ENCODE measurements at regions not wholly inside any gene's neighbourhood (a gene's known extent, or its start where the extent isn't known, plus 50 kb on each side); places are given as distances from the start of the nearest gene placed in this dataset.

DNA sequence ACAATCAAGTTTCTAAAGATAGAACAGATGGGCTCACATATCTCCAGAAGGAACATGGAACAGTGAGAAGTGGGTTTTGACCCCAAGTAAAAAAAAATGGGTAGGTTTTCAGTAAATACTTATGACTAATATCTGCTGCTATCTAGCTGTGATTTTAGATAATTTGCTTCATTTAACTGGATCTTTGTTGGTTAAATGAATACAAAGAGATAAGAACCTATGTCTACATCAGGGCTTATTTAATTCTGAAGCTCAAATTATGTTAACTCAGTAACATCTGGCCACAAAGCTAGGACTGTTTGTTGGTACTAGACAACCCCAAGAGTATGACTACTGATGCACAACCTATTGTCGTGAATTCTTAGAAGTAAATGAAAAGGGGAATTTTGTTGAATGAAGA, 144.4 kb upstream of the SESN3 start:
- DNase-seq: no peak

- DNase-seq: no peak
Measured at GRCh38 chr11:95374105-95374504, 143.1 kb upstream of the SESN3 start.

DNA sequence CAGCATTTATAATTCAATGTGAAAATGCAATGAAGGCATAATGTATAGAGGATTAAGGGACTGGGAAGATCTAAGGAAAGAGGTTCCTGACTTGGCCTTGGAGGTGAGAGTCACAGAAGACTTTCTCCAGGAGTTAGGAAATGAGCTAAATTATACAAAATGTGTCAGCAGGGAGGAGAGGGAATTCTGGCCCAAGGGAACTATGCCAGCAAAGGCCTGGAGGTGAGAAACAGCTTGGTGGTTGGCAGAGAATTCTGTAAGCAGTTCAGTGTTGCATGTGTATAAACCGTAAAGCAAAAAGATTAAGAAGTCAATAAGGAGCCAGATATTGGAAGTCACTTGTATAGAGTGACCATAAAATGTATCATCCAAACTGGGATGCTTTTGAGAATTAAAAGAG, 142.2 kb upstream of the SESN3 start:
- no peak for DNase-seq

DNA sequence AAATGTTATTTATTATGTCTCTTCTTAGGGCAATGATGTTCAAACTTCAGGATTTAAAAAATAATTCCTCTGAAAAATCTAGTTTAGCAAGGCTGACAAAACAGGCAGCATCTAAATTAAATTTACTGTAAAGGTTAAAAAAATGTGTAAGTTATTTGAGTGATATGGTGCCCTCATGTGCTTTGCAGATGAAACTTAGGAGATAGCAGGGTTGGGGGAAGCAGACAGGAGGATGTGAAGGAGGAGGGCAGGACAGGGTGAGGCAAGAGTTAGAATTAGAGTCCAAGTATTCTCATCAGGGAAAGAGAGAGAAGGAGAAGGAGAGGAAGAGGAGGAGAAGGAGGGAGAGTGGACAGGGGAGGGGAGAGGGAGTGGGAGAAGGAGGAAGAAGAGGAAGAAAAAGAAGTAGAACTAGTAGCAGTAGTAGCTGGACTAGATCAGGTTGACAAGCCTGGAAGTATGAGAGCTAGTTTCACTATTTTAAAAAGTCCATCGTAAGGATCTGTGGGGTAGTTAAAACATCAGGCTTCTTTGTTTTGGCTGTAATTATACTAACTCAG, 141.2 kb upstream of the SESN3 start:
- DNase-seq: no peak

GRCh38 chr11:95371153-95371552, 140.2 kb upstream of the SESN3 start:
- DNase-seq: no peak

DNA sequence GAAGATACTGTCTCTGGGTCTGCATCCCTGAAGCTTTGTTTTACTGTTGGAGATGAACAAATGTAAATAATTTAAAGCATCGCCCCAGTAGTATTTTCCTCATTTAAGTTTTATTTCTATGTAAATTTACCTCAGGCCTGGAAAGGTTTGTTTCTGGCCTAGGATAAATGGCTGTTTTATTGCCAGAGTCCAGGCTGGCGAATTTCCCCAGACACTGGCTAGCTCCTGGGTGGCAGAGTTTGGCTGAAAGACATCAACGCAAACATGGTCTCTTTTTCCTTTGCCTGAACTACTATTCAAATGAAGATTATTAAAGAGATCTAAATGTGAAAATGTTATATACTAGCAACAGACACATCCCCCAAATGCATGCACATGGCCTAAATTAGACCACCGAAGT, 136.7 kb upstream of the SESN3 start:
- DNase-seq: no peak

DNA sequence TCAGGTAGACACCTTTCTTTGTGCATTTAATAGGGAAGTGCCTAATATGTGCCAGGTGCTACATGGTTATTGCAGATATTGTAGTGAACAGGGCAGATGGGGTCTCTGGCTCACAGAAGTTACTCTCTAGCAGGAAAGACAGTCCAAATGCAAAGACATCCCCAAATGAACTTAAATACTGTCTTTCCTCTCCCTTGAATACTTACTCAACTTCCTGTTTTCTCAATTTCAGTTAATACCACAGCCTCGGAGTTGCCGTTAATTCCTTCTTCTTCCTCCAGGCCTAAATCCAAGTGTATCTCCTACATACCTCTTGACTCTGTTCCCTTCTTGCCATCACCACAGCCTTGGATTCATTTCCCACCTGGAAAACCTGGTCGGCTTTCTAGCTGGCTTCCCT, 134.3 kb upstream of the SESN3 start:
- DNase-seq: no peak

GRCh38 chr11:95364324-95365295, 133.6 kb upstream of the SESN3 start:
- no peak for DNase-seq

- DNase-seq: peak; percentile 83
Measured at GRCh38 chr11:95363708-95364107, 132.7 kb upstream of the SESN3 start.

- DNase-seq: no peak
Measured at GRCh38 chr11:95363164-95363563, 132.2 kb upstream of the SESN3 start.

- DNase-seq: no peak
Measured at GRCh38 chr11:95361180-95361579, 130.2 kb upstream of the SESN3 start.

- no peak for DNase-seq
Measured at GRCh38 chr11:95360377-95361075, 129.5 kb upstream of the SESN3 start.

- no peak for DNase-seq
Measured at GRCh38 chr11:95359756-95360155, 128.8 kb upstream of the SESN3 start.

DNA sequence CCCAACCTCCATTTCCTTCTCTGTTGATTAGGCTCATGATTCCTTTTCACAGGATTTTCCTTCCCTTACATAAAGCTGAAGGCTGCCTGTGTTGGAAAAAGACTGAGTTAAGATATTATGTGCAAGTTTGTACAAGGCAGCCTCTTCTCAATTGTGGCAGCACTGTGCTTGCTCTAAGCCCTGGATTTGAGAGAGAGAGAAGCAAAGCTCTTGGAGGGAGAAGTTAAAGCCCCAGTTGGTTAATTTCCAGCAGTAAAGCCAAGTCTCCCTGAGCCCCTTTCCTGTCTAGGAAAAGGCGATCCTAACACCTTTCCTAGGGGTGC, 128.3 kb upstream of the SESN3 start:
- no peak for DNase-seq

DNA sequence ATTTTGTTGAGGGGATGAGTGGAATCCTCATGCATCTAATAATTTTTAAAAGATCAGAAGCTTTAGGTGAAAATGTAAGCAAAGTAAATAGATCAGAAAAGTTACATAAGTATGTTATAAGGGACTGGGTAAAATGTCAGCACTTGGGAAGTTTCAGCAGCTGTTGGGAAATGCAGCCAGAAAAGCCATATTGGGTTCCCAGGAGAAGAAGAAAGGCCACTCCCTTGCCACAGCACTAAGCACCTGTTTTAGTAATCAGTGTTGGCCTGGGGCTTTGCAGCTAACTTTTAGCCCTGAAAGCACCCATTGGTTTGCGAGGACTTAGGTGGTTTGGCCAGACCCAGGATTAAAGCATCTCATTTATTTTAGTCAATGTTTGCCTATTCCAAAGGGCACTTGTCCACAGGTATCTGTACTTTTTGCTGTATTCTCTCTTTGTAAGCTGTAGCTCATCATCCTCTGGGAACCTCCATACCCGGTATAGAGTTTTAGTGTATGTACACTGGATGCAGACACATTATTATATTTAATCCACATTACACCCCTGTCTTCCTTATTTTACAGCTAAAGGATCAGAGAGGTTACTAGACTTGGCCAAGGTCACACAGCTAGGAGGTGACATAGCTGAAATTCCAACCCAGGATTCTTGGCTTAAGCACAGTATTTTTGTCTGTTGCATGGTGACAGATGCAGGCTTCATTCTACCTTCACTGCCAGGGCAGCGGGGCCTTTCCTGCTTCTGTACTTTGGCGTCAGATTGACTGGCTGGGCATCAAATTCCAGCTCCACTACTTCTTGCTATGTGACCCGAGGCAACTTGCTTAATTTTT, 127.7 kb upstream of the SESN3 start:
- no peak for DNase-seq

DNA sequence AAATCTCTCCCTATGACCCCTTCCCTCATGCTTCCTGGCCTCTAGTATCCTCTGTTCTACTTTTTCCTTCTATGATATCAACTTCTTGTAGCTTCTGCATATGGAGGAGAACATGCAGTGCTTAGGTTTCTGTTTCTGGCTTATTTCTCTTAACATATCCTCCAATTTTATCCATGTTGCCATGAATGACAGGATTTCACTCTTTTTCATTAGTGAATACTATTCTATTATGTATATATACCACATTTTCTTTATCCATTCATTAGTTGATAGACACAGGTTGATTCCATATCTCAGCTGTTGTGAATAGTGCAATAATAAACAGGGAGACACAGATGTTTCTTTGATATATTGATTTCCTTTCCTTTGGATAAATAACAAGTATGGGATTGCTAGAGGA, 123.3 kb upstream of the SESN3 start:
- DNase-seq: no peak

- DNase-seq: no peak
Measured at GRCh38 chr11:95353706-95354105, 122.7 kb upstream of the SESN3 start.

- no peak for DNase-seq
Measured at GRCh38 chr11:95352733-95353346, 121.8 kb upstream of the SESN3 start.

- no peak for DNase-seq
Measured at GRCh38 chr11:95349345-95349942, 118.4 kb upstream of the SESN3 start.

DNA sequence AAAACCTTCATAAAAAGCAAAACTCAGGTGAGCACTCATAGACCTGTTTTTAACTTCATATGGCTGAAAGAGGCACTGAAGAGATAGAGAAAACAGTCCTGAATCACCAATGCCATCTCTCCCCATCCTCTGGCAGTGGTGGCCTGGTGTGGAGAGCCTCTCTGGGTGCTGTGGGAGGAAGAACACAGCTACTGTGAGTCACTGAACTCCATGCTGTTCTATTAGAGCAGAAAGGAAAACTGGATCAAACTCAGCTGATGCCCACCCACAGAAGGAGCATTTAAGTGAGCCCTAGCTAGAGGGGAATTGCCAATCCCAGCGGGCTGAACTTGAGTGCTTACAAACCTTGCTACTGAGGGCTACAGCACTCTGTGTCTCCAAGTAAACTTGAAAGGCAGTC, 115.3 kb upstream of the SESN3 start:
- no peak for DNase-seq

DNA sequence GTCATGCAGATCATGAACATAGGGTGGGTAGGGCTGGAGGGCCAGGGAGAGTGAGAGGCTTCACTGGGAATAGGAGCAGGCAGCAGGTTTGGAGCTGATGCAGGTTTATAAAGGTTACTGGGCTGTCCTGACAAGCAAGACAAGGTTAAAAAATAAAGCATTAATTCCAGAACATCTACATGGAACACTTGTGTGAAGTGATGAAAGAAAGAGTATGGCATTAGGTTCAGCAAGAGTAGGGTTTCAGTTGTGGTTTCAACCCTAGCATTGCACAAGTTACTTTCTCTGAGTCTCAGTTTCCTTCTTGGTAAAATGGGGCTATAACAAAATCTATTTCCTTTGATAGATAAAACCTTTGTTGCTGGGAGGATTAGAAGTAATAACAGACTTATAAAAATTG, 114.6 kb upstream of the SESN3 start:
- DNase-seq: no peak

DNA sequence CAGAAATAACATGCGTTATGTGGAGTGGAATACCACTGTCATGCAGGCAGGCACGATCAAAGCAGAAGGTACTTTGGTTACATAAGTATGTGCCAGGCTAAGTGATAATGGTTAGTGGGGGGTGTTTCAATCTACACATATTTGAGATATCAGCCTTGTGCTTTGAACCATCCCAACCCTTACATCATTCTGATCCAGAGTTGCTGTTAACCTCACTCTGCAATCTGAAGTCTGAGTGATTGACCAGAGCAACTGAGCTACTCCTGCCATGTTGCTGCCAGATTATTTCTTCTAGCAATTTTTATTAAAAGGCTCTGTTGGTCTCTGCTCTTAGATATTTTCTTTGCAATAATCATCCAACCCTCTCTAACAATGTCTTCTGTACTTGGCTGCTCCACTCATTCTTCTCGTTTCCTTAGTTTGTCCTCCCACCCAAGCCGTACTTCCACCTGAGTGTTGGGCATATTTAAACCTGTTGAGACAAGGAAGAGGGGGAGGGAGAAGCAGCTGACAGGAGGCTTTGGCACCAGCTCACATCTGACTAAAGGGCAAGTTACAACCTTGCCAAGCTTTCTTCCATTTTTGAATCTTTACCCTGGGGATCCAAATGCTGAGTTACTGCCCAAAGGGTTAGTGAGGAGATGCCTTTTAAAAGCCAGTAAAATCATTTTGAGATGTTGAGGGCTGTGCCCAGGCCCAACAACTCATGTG, 114.1 kb upstream of the SESN3 start:
- DNase-seq: no peak
